ENCODE measurements at regions not wholly inside any gene's neighbourhood (a gene's known extent, or its start where the extent isn't known, plus 50 kb on each side); places are given as distances from the start of the nearest gene placed in this dataset.

DNA sequence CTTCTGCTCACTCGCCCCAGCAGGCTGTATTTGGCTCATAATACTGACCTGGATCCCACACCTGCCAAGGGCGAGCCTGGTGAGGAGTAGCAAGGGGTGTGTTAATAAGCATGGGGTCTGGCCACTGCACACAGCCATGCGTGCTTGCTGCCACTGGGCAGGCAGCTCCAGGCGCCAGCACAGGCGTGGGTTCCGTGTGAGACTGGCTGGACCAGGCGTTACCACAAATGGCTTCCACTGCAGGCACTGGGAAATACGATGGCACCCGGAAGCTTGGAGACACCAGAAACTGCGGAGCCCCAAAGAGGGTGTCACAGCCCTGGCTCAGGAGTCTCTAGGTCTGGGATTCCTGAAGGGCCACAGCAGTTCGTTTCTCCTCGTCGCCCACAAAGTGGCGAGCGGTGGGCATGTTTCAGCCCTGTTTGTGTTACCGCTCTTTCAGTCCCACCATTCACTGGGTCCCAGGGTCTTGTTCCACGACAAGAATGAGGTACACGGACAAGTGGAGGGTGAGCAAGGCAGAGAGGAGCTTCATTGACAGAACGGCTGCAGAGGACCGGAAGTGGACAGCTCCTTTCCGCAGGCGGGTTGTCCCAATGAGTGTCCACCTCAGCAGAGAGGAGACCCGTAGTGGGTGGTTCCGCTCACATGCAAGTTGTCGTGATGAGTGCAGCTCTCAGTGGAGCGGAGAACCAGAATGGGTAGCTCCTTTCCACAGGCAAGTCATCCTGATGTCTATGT lies 428.9 kb downstream of the EPHA5 start:
- no peaks in the 10 kb centered on the region for H3K27me3 Mint-ChIP-seq (ENCODE audit: low read depth)
- H3K36me3 Mint-ChIP-seq = no peaks in the 10 kb centered on the region
- peaks cover 12% of the 10 kb centered on the region for H3K4me1 Mint-ChIP-seq
- DNase-seq (ENCODE audit: low spot score) (no peak), ATAC-seq (no peak)
- ChIA-PET POLR2A (no interaction called here), CTCF (no interaction called here)
- H3K9me3 Mint-ChIP-seq = 0 out of 2 replicates have a peak, but pooled peaks cover 5% of the 10 kb centered on the region
- H3K4me3 Mint-ChIP-seq = no peak overlapping the region
- TF ChIP-seq ZNF671 (CRISPR knock-in tag; IDR thresholded peaks at IDR 0.05) (no peak), SMAD4 (CRISPR knock-in tag; IDR thresholded peaks at IDR 0.05) (no peak), ATF1 (CRISPR knock-in tag; IDR thresholded peaks at IDR 0.05) (no peak), ZNF232 (CRISPR knock-in tag; IDR thresholded peaks at IDR 0.05) (no peak), NR2C2 (CRISPR knock-in tag; IDR thresholded peaks at IDR 0.05) (no peak), ELF4 (CRISPR knock-in tag; IDR thresholded peaks at IDR 0.05; ENCODE audit: low read depth) (no peak), ZBTB21 (CRISPR knock-in tag; IDR thresholded peaks at IDR 0.05; ENCODE audit: borderline replicate concordance) (no peak), ZNF396 (CRISPR knock-in tag; IDR thresholded peaks at IDR 0.05; ENCODE audit: borderline replicate concordance) (no peak), FOXP1 (CRISPR knock-in tag; IDR thresholded peaks at IDR 0.05; ENCODE audit: borderline replicate concordance) (no peak), ETV6 (CRISPR knock-in tag; IDR thresholded peaks at IDR 0.05) (no peak), NR1H2 (CRISPR knock-in tag; IDR thresholded peaks at IDR 0.05) (no peak), GABPB1 (CRISPR knock-in tag; IDR thresholded peaks at IDR 0.05) (no peak)
- TF ChIP-seq, protein P1, sequence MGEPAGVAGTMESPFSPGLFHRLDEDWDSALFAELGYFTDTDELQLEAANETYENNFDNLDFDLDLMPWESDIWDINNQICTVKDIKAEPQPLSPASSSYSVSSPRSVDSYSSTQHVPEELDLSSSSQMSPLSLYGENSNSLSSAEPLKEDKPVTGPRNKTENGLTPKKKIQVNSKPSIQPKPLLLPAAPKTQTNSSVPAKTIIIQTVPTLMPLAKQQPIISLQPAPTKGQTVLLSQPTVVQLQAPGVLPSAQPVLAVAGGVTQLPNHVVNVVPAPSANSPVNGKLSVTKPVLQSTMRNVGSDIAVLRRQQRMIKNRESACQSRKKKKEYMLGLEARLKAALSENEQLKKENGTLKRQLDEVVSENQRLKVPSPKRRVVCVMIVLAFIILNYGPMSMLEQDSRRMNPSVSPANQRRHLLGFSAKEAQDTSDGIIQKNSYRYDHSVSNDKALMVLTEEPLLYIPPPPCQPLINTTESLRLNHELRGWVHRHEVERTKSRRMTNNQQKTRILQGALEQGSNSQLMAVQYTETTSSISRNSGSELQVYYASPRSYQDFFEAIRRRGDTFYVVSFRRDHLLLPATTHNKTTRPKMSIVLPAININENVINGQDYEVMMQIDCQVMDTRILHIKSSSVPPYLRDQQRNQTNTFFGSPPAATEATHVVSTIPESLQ (CRISPR knock-in tag; IDR thresholded peaks at IDR 0.05) = no peak
- TF ChIP-seq, protein P2, sequence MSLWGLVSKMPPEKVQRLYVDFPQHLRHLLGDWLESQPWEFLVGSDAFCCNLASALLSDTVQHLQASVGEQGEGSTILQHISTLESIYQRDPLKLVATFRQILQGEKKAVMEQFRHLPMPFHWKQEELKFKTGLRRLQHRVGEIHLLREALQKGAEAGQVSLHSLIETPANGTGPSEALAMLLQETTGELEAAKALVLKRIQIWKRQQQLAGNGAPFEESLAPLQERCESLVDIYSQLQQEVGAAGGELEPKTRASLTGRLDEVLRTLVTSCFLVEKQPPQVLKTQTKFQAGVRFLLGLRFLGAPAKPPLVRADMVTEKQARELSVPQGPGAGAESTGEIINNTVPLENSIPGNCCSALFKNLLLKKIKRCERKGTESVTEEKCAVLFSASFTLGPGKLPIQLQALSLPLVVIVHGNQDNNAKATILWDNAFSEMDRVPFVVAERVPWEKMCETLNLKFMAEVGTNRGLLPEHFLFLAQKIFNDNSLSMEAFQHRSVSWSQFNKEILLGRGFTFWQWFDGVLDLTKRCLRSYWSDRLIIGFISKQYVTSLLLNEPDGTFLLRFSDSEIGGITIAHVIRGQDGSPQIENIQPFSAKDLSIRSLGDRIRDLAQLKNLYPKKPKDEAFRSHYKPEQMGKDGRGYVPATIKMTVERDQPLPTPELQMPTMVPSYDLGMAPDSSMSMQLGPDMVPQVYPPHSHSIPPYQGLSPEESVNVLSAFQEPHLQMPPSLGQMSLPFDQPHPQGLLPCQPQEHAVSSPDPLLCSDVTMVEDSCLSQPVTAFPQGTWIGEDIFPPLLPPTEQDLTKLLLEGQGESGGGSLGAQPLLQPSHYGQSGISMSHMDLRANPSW (CRISPR knock-in tag; conservative IDR thresholded peaks at IDR 0.05; ENCODE audit: low read depth) = no peak
- TF ChIP-seq, protein P3, sequence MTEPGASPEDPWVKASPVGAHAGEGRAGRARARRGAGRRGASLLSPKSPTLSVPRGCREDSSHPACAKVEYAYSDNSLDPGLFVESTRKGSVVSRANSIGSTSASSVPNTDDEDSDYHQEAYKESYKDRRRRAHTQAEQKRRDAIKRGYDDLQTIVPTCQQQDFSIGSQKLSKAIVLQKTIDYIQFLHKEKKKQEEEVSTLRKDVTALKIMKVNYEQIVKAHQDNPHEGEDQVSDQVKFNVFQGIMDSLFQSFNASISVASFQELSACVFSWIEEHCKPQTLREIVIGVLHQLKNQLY (CRISPR knock-in tag; IDR thresholded peaks at IDR 0.05) = no peak
- TF ChIP-seq, protein P4, sequence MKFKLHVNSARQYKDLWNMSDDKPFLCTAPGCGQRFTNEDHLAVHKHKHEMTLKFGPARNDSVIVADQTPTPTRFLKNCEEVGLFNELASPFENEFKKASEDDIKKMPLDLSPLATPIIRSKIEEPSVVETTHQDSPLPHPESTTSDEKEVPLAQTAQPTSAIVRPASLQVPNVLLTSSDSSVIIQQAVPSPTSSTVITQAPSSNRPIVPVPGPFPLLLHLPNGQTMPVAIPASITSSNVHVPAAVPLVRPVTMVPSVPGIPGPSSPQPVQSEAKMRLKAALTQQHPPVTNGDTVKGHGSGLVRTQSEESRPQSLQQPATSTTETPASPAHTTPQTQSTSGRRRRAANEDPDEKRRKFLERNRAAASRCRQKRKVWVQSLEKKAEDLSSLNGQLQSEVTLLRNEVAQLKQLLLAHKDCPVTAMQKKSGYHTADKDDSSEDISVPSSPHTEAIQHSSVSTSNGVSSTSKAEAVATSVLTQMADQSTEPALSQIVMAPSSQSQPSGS (CRISPR knock-in tag; IDR thresholded peaks at IDR 0.05; ENCODE audit: borderline replicate concordance, low read depth) = no peak
- TF ChIP-seq, protein P5, sequence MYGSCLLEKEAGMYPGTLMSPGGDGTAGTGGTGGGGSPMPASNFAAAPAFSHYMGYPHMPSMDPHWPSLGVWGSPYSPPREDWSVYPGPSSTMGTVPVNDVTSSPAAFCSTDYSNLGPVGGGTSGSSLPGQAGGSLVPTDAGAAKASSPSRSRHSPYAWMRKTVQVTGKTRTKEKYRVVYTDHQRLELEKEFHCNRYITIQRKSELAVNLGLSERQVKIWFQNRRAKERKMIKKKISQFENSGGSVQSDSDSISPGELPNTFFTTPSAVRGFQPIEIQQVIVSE (CRISPR knock-in tag; IDR thresholded peaks at IDR 0.05; ENCODE audit: borderline replicate concordance) = no peak
- H3K27ac Mint-ChIP-seq = no peak overlapping the region

DNA sequence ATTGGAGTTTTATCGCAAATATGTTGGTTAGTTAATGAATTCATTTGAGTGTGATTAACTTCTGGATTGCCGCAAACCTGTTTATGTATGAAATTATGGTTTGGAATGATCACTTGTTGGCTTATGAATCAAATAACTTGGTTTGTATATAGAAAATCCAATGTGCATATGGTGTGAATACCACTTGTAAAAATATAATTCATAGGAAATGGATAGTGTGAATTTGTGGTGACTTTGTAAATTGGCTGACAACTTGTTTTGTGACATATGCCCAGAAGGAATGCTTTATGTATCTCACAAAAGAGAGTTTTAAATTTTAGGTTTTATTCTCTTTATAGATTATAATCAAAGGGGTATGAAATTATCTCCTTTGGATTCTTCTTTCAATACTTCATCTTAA lies 436.2 kb downstream of the EPHA5 start:
- ATAC-seq = no peak
- Mint-ChIP-seq H3K27ac (no peak overlapping the region), H3K9me3 (no peaks in the 10 kb centered on the region), H3K36me3 (no peaks in the 10 kb centered on the region), H3K4me1 (peaks cover 6% of the 10 kb centered on the region; the same call in 1 of the 2 replicates), H3K4me3 (no peak overlapping the region), H3K27me3 (ENCODE audit: low read depth) (no peaks in the 10 kb centered on the region)
- TF ChIP-seq, protein P6, sequence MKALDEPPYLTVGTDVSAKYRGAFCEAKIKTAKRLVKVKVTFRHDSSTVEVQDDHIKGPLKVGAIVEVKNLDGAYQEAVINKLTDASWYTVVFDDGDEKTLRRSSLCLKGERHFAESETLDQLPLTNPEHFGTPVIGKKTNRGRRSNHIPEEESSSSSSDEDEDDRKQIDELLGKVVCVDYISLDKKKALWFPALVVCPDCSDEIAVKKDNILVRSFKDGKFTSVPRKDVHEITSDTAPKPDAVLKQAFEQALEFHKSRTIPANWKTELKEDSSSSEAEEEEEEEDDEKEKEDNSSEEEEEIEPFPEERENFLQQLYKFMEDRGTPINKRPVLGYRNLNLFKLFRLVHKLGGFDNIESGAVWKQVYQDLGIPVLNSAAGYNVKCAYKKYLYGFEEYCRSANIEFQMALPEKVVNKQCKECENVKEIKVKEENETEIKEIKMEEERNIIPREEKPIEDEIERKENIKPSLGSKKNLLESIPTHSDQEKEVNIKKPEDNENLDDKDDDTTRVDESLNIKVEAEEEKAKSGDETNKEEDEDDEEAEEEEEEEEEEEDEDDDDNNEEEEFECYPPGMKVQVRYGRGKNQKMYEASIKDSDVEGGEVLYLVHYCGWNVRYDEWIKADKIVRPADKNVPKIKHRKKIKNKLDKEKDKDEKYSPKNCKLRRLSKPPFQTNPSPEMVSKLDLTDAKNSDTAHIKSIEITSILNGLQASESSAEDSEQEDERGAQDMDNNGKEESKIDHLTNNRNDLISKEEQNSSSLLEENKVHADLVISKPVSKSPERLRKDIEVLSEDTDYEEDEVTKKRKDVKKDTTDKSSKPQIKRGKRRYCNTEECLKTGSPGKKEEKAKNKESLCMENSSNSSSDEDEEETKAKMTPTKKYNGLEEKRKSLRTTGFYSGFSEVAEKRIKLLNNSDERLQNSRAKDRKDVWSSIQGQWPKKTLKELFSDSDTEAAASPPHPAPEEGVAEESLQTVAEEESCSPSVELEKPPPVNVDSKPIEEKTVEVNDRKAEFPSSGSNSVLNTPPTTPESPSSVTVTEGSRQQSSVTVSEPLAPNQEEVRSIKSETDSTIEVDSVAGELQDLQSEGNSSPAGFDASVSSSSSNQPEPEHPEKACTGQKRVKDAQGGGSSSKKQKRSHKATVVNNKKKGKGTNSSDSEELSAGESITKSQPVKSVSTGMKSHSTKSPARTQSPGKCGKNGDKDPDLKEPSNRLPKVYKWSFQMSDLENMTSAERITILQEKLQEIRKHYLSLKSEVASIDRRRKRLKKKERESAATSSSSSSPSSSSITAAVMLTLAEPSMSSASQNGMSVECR (CRISPR knock-in tag; IDR thresholded peaks at IDR 0.05; ENCODE audit: borderline replicate concordance) = no peak
- TF ChIP-seq, protein P2 (CRISPR knock-in tag; conservative IDR thresholded peaks at IDR 0.05; ENCODE audit: low read depth) = no peak
- no peak for TF ChIP-seq FOXJ3 (CRISPR knock-in tag; IDR thresholded peaks at IDR 0.05; ENCODE audit: borderline replicate concordance)
- no peak for DNase-seq (ENCODE audit: low spot score)
- CTCF ChIA-PET = no interaction called here
- POLR2A ChIA-PET = no interaction called here
